Natural killer cell (primary cell): ENCODE measurements at regions not wholly inside any gene's neighbourhood (a gene's known extent, or its start where the extent isn't known, plus 50 kb on each side); places are given as distances from the start of the nearest gene placed in this dataset.

Experiments
- ATAC-seq, 3 donors: fragments of 150-1000 bp in 2 of 3; fragments of 200-7000 bp in 1 of 3; cut with Tn5 transposase; 1 replicate in 1 of 3; 2 replicates in 2 of 3; pipeline ENCODE4 v1.10.0; 2021; ENCODE audit warnings: mild to moderate bottlenecking in 2 of 3, moderate library complexity in 2 of 3
- DNase-seq, 2 donors: peaks; one replicate each; pipeline versions ENCODE4 v3.0.0 to v3.0.0-alpha.2; 2013 to 2021; ENCODE audit warnings: mixed read lengths in 1 of 2
- H3K27ac ChIP-seq: one replicate; pipeline ENCODE4 v1.5.1; 2013; ENCODE audit warnings: mild to moderate bottlenecking, low read length
- H3K27me3 ChIP-seq: one replicate; pipeline ENCODE4 v1.6.1; 2013; ENCODE audit warnings: low read length; ENCODE audit not compliant: control insufficient read depth, insufficient read depth
- H3K36me3 ChIP-seq: one replicate; pipeline ENCODE4 v1.6.1; 2013; ENCODE audit warnings: low read length; ENCODE audit not compliant: control insufficient read depth, insufficient read depth
- H3K4me1 ChIP-seq: one replicate; pipeline ENCODE4 v1.6.1; 2013; ENCODE audit warnings: low read length; ENCODE audit not compliant: control insufficient read depth, insufficient read depth
- H3K4me3 ChIP-seq: one replicate; pipeline ENCODE4 v1.5.1; 2013; ENCODE audit warnings: low read length
- H3K9me3 ChIP-seq: one replicate; pipeline ENCODE4 v1.6.1; 2013; ENCODE audit warnings: low read length; ENCODE audit not compliant: control insufficient read depth, insufficient read depth
- H3K27ac Mint-ChIP-seq, 2 donors: one replicate each; pipeline ENCODE4 v1.8.0; 2022; ENCODE audit warnings: mild to moderate bottlenecking in 2 of 2, mixed read lengths in 2 of 2, moderate library complexity in 1 of 2
- H3K27me3 Mint-ChIP-seq, 2 donors: one replicate each; pipeline ENCODE4 v1.8.0; 2022; ENCODE audit warnings: low read depth in 2 of 2, mixed read lengths in 2 of 2
- H3K36me3 Mint-ChIP-seq: one replicate; pipeline ENCODE4 v1.8.0; 2022; ENCODE audit warnings: mixed read lengths
- H3K4me1 Mint-ChIP-seq, 2 donors: one replicate each; pipeline ENCODE4 v1.8.0; 2022; ENCODE audit warnings: mixed read lengths in 2 of 2
- H3K4me3 Mint-ChIP-seq: one replicate; pipeline ENCODE4 v1.8.0; 2022; ENCODE audit warnings: mild to moderate bottlenecking, moderate library complexity, mixed read lengths
- H3K9me3 Mint-ChIP-seq, 2 donors: one replicate each; pipeline ENCODE4 v1.8.0; 2022; ENCODE audit warnings: mixed read lengths in 2 of 2
- WGBS: methylation state at CpG from one replicate; pipeline ENCODE4 v1.1.7; 2013; ENCODE audit warnings: missing lambda C conversion rate; ENCODE audit not compliant: insufficient coverage; 5-methylcytosine and 5-hydroxymethylcytosine counted together
- intact Hi-C: fragments of 100-400 bp; cut with micrococcal nuclease; formaldehyde crosslinking; loops from one replicate; pipeline ENCODE4 v1.14.2; 2022
- TF ChIP-seq, protein P1 (sequence below): fragments of 200-600 bp; IDR thresholded peaks from one replicate; pipeline ENCODE4 v1.8.0; 2022; ENCODE audit warnings: antibody characterized with exemption

DNA sequence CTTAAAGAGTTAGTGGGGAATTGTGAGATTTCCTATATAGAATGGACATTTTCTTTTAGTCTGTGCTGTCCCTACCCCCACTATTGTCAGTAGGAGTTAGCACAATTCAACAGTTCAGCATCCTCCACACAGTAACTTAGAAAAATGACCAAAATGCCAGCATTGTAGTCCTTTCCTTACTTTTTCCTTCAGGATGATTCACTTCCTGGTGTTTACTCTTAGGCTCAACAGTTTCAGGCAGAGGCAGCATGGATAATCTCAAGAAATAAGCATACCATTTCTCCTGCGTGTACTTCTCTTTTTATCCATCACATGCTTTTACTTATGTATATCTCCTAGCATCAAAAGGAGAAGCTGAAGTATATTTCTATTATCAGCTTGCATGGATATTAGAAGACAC is 683.4 kb downstream of the SLC16A7 start:
- no peaks in the 10 kb centered on the region for H3K36me3 ChIP-seq
- Mint-ChIP-seq H3K9me3 (peaks cover 6 to 12% of the 10 kb centered on the region in 2 donors), H3K4me3 (no peak overlapping the region), H3K4me1 (no peaks in the 10 kb centered on the region), H3K36me3 (no peaks in the 10 kb centered on the region), H3K27me3 (no peaks in the 10 kb centered on the region), H3K27ac (no peak overlapping the region)
- H3K4me3 ChIP-seq: no peak overlapping the region
- DNase-seq (no peak), ATAC-seq (no peak)
- intact Hi-C loops: no loop called here
- H3K27me3 ChIP-seq: no peaks in the 10 kb centered on the region
- peaks cover 15% of the 10 kb centered on the region for H3K9me3 ChIP-seq
- H3K4me1 ChIP-seq: no peaks in the 10 kb centered on the region
- H3K27ac ChIP-seq: no peak overlapping the region
- TF ChIP-seq, protein P1, sequence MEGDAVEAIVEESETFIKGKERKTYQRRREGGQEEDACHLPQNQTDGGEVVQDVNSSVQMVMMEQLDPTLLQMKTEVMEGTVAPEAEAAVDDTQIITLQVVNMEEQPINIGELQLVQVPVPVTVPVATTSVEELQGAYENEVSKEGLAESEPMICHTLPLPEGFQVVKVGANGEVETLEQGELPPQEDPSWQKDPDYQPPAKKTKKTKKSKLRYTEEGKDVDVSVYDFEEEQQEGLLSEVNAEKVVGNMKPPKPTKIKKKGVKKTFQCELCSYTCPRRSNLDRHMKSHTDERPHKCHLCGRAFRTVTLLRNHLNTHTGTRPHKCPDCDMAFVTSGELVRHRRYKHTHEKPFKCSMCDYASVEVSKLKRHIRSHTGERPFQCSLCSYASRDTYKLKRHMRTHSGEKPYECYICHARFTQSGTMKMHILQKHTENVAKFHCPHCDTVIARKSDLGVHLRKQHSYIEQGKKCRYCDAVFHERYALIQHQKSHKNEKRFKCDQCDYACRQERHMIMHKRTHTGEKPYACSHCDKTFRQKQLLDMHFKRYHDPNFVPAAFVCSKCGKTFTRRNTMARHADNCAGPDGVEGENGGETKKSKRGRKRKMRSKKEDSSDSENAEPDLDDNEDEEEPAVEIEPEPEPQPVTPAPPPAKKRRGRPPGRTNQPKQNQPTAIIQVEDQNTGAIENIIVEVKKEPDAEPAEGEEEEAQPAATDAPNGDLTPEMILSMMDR: no peak
- WGBS: 80% methylated on average over 1 of the region's 1 CpG

GRCh38 chr12:60281522-60281921 is 685.7 kb downstream of the SLC16A7 start:
- Mint-ChIP-seq H3K36me3 (no peaks in the 10 kb centered on the region), H3K4me3 (no peak overlapping the region), H3K27ac (no peak overlapping the region), H3K27me3 (no peaks in the 10 kb centered on the region), H3K4me1 (no peaks in the 10 kb centered on the region), H3K9me3 (peaks cover 4 to 12% of the 10 kb centered on the region in 2 donors)
- H3K4me3 ChIP-seq: no peak overlapping the region
- no peaks in the 10 kb centered on the region for H3K4me1 ChIP-seq
- no peaks in the 10 kb centered on the region for H3K36me3 ChIP-seq
- TF ChIP-seq, protein P1: no peak
- WGBS: 93% methylated on average over 8 of the region's 8 CpGs
- no peaks in the 10 kb centered on the region for H3K27me3 ChIP-seq
- intact Hi-C loops: no loop called here
- ATAC-seq (no peak), DNase-seq (no peak)
- H3K9me3 ChIP-seq: peaks cover 15% of the 10 kb centered on the region
- H3K27ac ChIP-seq: no peak overlapping the region

- H3K27ac ChIP-seq: no peak overlapping the region
- Mint-ChIP-seq H3K9me3 (peaks cover 14 to 25% of the 10 kb centered on the region in 2 donors), H3K4me3 (no peak overlapping the region), H3K27me3 (no peaks in the 10 kb centered on the region), H3K27ac (no peak overlapping the region), H3K36me3 (peaks cover 13% of the 10 kb centered on the region), H3K4me1 (no peaks in the 10 kb centered on the region)
- no peak overlapping the region for H3K4me3 ChIP-seq
- 65% methylated on average over 1 of the region's 1 CpG for WGBS
- no peak for ATAC-seq
- H3K36me3 ChIP-seq: no peaks in the 10 kb centered on the region
- no peaks in the 10 kb centered on the region for H3K27me3 ChIP-seq
- no peaks in the 10 kb centered on the region for H3K4me1 ChIP-seq
- TF ChIP-seq, protein P1: no peak
- intact Hi-C loops: no loop called here
- H3K9me3 ChIP-seq: peaks cover 13% of the 10 kb centered on the region
- no peak for DNase-seq
Measured at GRCh38 chr12:60290532-60290931, 694.7 kb downstream of the SLC16A7 start.

DNA sequence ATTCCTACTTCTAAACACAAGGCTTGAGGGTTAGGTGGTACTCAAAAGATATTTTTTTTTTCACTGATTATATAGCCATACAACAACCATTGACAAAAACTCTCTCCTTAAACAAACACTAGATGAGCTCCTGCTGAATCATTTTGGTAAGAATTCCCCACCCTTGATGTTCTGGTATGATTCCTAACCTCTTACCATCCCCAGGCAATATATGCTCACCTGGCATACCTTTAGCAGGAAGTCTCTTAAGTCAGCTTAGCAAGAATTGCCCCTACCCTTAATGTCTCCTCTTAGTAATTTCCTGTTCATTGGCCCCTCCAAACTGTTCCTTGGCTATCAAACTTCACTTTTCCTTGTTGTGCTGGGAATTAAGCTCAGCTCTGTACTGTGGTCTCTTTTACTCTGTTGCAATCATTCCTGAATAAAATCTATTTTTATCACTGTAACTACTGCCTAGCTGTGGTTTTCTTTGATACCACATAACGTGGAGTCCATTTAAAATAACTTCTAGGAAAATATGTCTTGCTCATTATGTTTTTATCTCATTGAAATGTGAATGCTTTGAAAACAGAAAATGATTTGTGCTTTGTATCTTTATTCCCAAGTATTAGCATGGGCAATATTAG is 712.6 kb downstream of the SLC16A7 start:
- Histone ChIP-seq H3K27ac (no peak overlapping the region), H3K36me3 (no peaks in the 10 kb centered on the region), H3K4me3 (no peak overlapping the region), H3K9me3 (no peaks in the 10 kb centered on the region), H3K4me1 (no peaks in the 10 kb centered on the region), H3K27me3 (no peaks in the 10 kb centered on the region)
- Mint-ChIP-seq H3K27me3 (no peaks in the 10 kb centered on the region), H3K27ac (no peak overlapping the region), H3K36me3 (no peaks in the 10 kb centered on the region), H3K4me3 (no peak overlapping the region), H3K9me3 (peaks cover 3 to 9% of the 10 kb centered on the region in 2 donors), H3K4me1 (no peaks in the 10 kb centered on the region)
- ATAC-seq (no peak), DNase-seq (no peak)
- WGBS: 0% methylated on average over 1 of the region's 1 CpG
- TF ChIP-seq, protein P1: no peak
- intact Hi-C loops: no loop called here
